Ovary (tissue), 7 donors: ENCODE measurements at regions not wholly inside any gene's neighbourhood (a gene's known extent, or its start where the extent isn't known, plus 50 kb on each side); places are given as distances from the start of the nearest gene placed in this dataset.

ENCODE experiments used
- DNase-seq, 5 donors: peaks; one replicate each; pipeline ENCODE4 v3.0.0-alpha.2; 2019 to 2020
- H3K27ac ChIP-seq, 2 donors: fragments of 200-600 bp; one replicate each; pipeline versions ENCODE4 v1.5.1 to v1.8.0; 2019 to 2022
- H3K27me3 ChIP-seq: fragments of 200-600 bp; one replicate; pipeline ENCODE4 v1.8.0; 2022
- H3K36me3 ChIP-seq: fragments of 200-600 bp; sonication (generic); one replicate; pipeline ENCODE4 v1.5.1; 2019
- H3K4me1 ChIP-seq: one replicate; pipeline ENCODE4 v1.8.1; 2013; ENCODE audit warnings: mild to moderate bottlenecking, moderate library complexity; ENCODE audit not compliant: insufficient read depth
- H3K4me3 ChIP-seq: fragments of 200-600 bp; sonication (generic); one replicate; pipeline ENCODE4 v1.5.1; 2017
- H3K9me3 ChIP-seq, 2 donors: fragments of 200-600 bp in 1 of 2; sonication (generic) in 1 of 2; one replicate each; pipeline versions ENCODE4 v1.5.1 to v1.8.1; 2013 to 2019; ENCODE audit warnings: mild to moderate bottlenecking in 1 of 2, moderate library complexity in 1 of 2
- CTCF ChIP-seq, 3 donors: fragments of 450-650 bp in 2 of 3; fragments of 200-600 bp in 1 of 3; IDR thresholded peaks; one replicate each; pipeline versions ENCODE4 v1.5.1 to v1.8.0; 2016 to 2022; ENCODE audit warnings: antibody characterized with exemption in 3 of 3, mild to moderate bottlenecking in 1 of 3
- EP300 ChIP-seq: sonication (generic); formaldehyde crosslinking; IDR thresholded peaks from one replicate; pipeline ENCODE4 v1.6.1; 2017; ENCODE audit warnings: antibody characterized with exemption
- POLR2A ChIP-seq: fragments of 450-650 bp; IDR thresholded peaks from one replicate; pipeline ENCODE4 v1.6.1; 2017; ENCODE audit warnings: antibody characterized with exemption, mild to moderate bottlenecking, moderate library complexity
- WGBS, 3 donors: extraction: QIAGEN DNeasy Blood & Tissue Kit in 1 of 3; methylation state at CpG; one replicate each; pipeline versions ENCODE4 v1.1.5 to v1.1.7; 2013 to 2017; 5-methylcytosine and 5-hydroxymethylcytosine counted together
- intact Hi-C, 4 donors: fragments of 100-400 bp; cut with DNase I; formaldehyde crosslinking; loops; one replicate each; pipeline versions ENCODE4 v1.11.0 to v1.15.1; 2022 to 2023
- donor health status: DM: no; HTN: no; CAD: no; lungs with moderate emphysema.
- donor health status: DM: no; HTN: no; CAD: no.
- donor health status: Bipolar disorder and iron deficiency.
- donor health status: DM: no; HTN: no; CAD: no.
- donor health status: DM: yes; HTN: yes; CAD: no.

- TF ChIP-seq POLR2A: no peak
- no peak for TF ChIP-seq CTCF (IDR thresholded peaks at IDR 0.05)
- TF ChIP-seq EP300: no peak
- H3K27ac ChIP-seq: no peak overlapping the region
- 85 to 87% (median 86%) methylated on average over 3 of the region's 3 CpGs for WGBS, 3 donors
- H3K36me3 ChIP-seq: no peaks in the 10 kb centered on the region
- intact Hi-C loops: no loop called here
- H3K9me3 ChIP-seq: no peaks in the 10 kb centered on the region
- H3K27me3 ChIP-seq: no peaks in the 10 kb centered on the region
- H3K4me3 ChIP-seq: no peak overlapping the region
- H3K4me1 ChIP-seq: no peaks in the 10 kb centered on the region
- DNase-seq: no peak
These were observed 753.7 kb upstream of the SGCG start for GRCh38 chr13:22427066-22427465.

GRCh38 chr13:22427783-22428182 lies 753.0 kb upstream of the SGCG start:
- no peak overlapping the region for H3K27ac ChIP-seq
- no peak for TF ChIP-seq CTCF (IDR thresholded peaks at IDR 0.05)
- no peak for TF ChIP-seq EP300
- TF ChIP-seq POLR2A: no peak
- intact Hi-C loops: no loop called here
- no peaks in the 10 kb centered on the region for H3K36me3 ChIP-seq
- no peaks in the 10 kb centered on the region for H3K4me1 ChIP-seq
- no peaks in the 10 kb centered on the region for H3K27me3 ChIP-seq
- no peaks in the 10 kb centered on the region for H3K9me3 ChIP-seq
- H3K4me3 ChIP-seq: no peak overlapping the region
- DNase-seq: no peak
- 51 to 66% (median 56%) methylated on average over 6 of the region's 6 CpGs for WGBS, 3 donors

GRCh38 chr13:22428188-22428828 lies 752.5 kb upstream of the SGCG start:
- Histone ChIP-seq H3K27ac (no peak overlapping the region), H3K27me3 (no peaks in the 10 kb centered on the region), H3K4me3 (no peak overlapping the region), H3K36me3 (no peaks in the 10 kb centered on the region), H3K9me3 (no peaks in the 10 kb centered on the region), H3K4me1 (no peaks in the 10 kb centered on the region)
- intact Hi-C loops: no loop called here
- 16 to 24% (median 23%) methylated on average over 10 of the region's 10 CpGs for WGBS, 3 donors
- peak in 1 of 5 donors; percentile 9 for DNase-seq
- TF ChIP-seq POLR2A (no peak), CTCF (IDR thresholded peaks at IDR 0.05) (no peak), EP300 (no peak)

- TF ChIP-seq CTCF (IDR thresholded peaks at IDR 0.05): no peak
- TF ChIP-seq EP300: no peak
- TF ChIP-seq POLR2A: no peak
- Histone ChIP-seq H3K27ac (no peak overlapping the region), H3K4me1 (no peaks in the 10 kb centered on the region), H3K4me3 (no peak overlapping the region), H3K27me3 (no peaks in the 10 kb centered on the region), H3K9me3 (no peaks in the 10 kb centered on the region), H3K36me3 (no peaks in the 10 kb centered on the region)
- DNase-seq: no peak
- intact Hi-C loops: no loop called here
These were observed 748.1 kb upstream of the SGCG start for GRCh38 chr13:22432690-22433089.
